Kidney (tissue), 13 donors: ENCODE measurements at regions not wholly inside any gene's neighbourhood (a gene's known extent, or its start where the extent isn't known, plus 50 kb on each side); places are given as distances from the start of the nearest gene placed in this dataset.
A peak's percentile ranks its signal among the peaks of the same experiment; 100 is the strongest.

Experiments
- DNase-seq, 5 donors: peaks; one replicate each; pipeline ENCODE4 v3.0.0-alpha.2; 2013 to 2020
- FAIRE-seq: peaks from 2 replicates; lab custom pipeline; 2012; peaks lifted over from hg19 to GRCh38; lab: Jason Lieb, UNC
- H3K27ac ChIP-seq, 2 donors: one replicate each; pipeline ENCODE4 v1.7.0; 2013; ENCODE audit warnings: low read depth in 2 of 2, low read length in 2 of 2, inconsistent platforms in 1 of 2
- H3K27me3 ChIP-seq: one replicate; pipeline ENCODE4 v1.7.1; 2013; ENCODE audit warnings: low read length, inconsistent platforms; ENCODE audit not compliant: control insufficient read depth, insufficient read depth
- H3K36me3 ChIP-seq, 3 donors: one replicate each; pipeline versions ENCODE4 v1.7.0 to v1.7.1; 2013; ENCODE audit warnings: low read length in 3 of 3, control low read depth in 1 of 3, inconsistent platforms in 1 of 3; ENCODE audit not compliant: insufficient read depth in 3 of 3, control insufficient read depth in 2 of 3
- H3K4me1 ChIP-seq, 3 donors: one replicate each; pipeline versions ENCODE4 v1.7.0 to v1.7.1; 2013; ENCODE audit warnings: low read length in 3 of 3, inconsistent platforms in 1 of 3, low read depth in 1 of 3; ENCODE audit not compliant: control insufficient read depth in 2 of 3, insufficient read depth in 2 of 3
- H3K4me3 ChIP-seq, 3 donors: one replicate each; pipeline versions ENCODE4 v1.7.0 to v1.8.1; 2013; ENCODE audit warnings: low read length in 3 of 3, control low read depth in 1 of 3, inconsistent platforms in 1 of 3
- H3K9ac ChIP-seq, 3 donors: one replicate each; pipeline versions ENCODE4 v1.7.0 to v1.7.1; 2013; ENCODE audit warnings: low read length in 3 of 3, control low read depth in 1 of 3, inconsistent platforms in 1 of 3
- H3K9me3 ChIP-seq, 3 donors: one replicate each; pipeline versions ENCODE4 v1.7.0 to v1.7.1; 2013; ENCODE audit warnings: low read length in 3 of 3, control low read depth in 1 of 3, inconsistent platforms in 1 of 3; ENCODE audit not compliant: control insufficient read depth in 2 of 3, insufficient read depth in 1 of 3
- intact Hi-C: fragments of 100-400 bp; cut with DNase I; formaldehyde crosslinking; loops from one replicate; pipeline ENCODE4 v1.11.1; 2022
- TF ChIP-seq, protein P1 (sequence below): IDR thresholded peaks from 3 replicates; pipeline ENCODE4 v1.5.1; 2012; ENCODE audit warnings: mild to moderate bottlenecking, moderate library complexity, borderline replicate concordance; ENCODE audit not compliant: insufficient read depth; ENCODE audit errors: extremely low read depth
- donor health status: control.
- donor health status: control.
- donor health status: control.
- donor health status: control.
- donor health status: control.
- donor health status: DM: yes; HTN: yes; CAD: no.
- donor health status: Normal renal cell carcinoma (clear cell type).

DNA sequence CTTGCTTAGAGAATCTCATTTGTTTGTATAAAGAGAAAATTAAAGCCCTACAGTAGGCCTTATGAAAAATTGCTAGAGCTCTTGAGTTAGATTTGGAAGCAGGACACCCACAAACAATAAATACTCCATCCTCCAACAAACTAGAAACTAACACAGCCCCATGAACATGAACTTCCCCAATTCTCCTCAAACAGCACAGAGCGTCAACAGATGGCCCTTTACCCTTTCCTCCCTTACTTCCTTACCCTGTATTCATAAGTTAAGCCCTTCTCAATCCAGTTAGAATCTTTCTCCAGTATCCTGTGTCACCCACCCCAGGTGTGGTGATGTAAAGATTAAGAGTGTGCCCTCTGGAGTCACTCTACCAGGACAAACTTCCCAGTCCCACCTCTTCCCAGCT is 113.7 kb downstream of the UNC5CL start:
- TF ChIP-seq, protein P1, sequence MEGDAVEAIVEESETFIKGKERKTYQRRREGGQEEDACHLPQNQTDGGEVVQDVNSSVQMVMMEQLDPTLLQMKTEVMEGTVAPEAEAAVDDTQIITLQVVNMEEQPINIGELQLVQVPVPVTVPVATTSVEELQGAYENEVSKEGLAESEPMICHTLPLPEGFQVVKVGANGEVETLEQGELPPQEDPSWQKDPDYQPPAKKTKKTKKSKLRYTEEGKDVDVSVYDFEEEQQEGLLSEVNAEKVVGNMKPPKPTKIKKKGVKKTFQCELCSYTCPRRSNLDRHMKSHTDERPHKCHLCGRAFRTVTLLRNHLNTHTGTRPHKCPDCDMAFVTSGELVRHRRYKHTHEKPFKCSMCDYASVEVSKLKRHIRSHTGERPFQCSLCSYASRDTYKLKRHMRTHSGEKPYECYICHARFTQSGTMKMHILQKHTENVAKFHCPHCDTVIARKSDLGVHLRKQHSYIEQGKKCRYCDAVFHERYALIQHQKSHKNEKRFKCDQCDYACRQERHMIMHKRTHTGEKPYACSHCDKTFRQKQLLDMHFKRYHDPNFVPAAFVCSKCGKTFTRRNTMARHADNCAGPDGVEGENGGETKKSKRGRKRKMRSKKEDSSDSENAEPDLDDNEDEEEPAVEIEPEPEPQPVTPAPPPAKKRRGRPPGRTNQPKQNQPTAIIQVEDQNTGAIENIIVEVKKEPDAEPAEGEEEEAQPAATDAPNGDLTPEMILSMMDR = no peak
- no peak for DNase-seq
- no peak for FAIRE-seq
- H3K4me3 ChIP-seq = no peak overlapping the region
- no peaks in the 10 kb centered on the region for H3K4me1 ChIP-seq
- H3K27me3 ChIP-seq = no peaks in the 10 kb centered on the region
- H3K36me3 ChIP-seq = no peaks in the 10 kb centered on the region
- intact Hi-C loops = no loop called here
- no peaks in the 10 kb centered on the region for H3K9me3 ChIP-seq
- no peak overlapping the region for H3K27ac ChIP-seq
- H3K9ac ChIP-seq = no peak overlapping the region

DNA sequence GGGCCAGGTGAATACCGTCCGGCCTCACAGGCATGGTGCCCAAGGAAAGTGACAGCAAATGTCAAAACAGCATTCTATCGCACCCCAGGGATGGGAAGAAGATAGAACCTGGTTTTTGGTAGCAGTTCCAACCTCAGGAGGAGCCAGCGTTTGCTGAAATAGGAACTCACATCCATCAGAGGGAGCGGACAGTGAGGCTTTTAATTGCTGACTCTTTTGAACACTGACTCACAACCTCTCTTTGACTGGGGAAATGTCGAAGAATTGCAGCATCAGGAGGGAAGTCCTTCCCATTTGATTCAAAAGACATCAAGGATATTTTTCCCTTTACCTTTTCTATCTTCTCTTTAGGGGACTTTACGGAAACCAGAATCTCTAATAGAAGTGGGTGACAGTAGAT is 114.2 kb downstream of the UNC5CL start:
- Histone ChIP-seq H3K36me3 (no peaks in the 10 kb centered on the region), H3K9me3 (no peaks in the 10 kb centered on the region), H3K4me3 (no peak overlapping the region), H3K4me1 (no peaks in the 10 kb centered on the region), H3K27me3 (no peaks in the 10 kb centered on the region), H3K9ac (no peak overlapping the region), H3K27ac (no peak overlapping the region)
- TF ChIP-seq, protein P1 = no peak
- intact Hi-C loops = no loop called here
- no peak for FAIRE-seq
- DNase-seq = no peak

DNA sequence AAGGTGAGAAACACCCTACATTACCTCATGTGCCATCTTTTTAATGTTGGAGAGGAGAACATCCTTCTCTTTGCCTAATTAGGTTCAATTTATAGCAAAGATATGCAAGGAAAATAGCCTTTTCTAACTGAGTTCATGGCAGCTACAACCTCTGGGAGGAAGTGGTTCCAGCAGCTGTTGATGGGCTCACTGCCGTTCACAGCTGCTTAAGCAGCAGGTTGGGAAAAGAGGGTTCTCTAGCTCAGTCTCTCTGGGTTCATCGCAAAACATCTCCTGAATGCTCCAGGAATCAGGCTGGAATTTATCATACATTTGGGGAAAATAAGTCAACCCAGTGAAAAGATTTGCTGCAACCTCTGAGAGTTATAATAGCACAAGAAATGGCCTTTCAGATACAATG is 115.1 kb downstream of the UNC5CL start:
- intact Hi-C loops = no loop called here
- Histone ChIP-seq H3K36me3 (no peaks in the 10 kb centered on the region), H3K27me3 (no peaks in the 10 kb centered on the region), H3K9me3 (no peaks in the 10 kb centered on the region), H3K27ac (no peak overlapping the region), H3K9ac (no peak overlapping the region), H3K4me3 (no peak overlapping the region), H3K4me1 (no peaks in the 10 kb centered on the region)
- TF ChIP-seq, protein P1 = no peak
- FAIRE-seq (no peak), DNase-seq (no peak)

DNA sequence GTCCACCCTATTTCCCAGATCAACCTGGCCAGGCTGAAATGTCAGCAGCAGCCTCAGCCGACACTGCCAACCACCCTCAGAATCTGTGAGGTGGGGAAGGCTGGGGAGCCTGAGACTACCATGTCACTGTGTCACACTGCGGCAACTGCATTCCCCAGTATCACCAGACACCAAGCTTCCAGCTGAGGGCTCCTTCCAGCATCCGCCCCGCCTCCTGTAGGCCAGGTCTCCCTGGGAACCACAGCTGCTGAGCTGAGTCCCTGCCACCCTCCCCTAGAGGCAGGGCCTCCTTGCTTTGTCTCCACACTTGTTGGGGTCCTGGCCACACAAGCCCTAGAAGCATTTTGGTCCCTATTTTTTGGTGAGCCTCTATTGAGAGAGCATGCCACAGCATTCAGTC is 115.7 kb downstream of the UNC5CL start:
- no peaks in the 10 kb centered on the region for H3K4me1 ChIP-seq
- no peaks in the 10 kb centered on the region for H3K9me3 ChIP-seq
- TF ChIP-seq, protein P1 = no peak
- H3K27me3 ChIP-seq = no peaks in the 10 kb centered on the region
- FAIRE-seq (no peak), DNase-seq (peak in 1 of 5 donors; percentile 22)
- H3K36me3 ChIP-seq = no peaks in the 10 kb centered on the region
- no peak overlapping the region for H3K27ac ChIP-seq
- intact Hi-C loops = no loop called here
- H3K9ac ChIP-seq = no peak overlapping the region
- no peak overlapping the region for H3K4me3 ChIP-seq
